A549 (cell line): ENCODE measurements at regions not wholly inside any gene's neighbourhood (a gene's known extent, or its start where the extent isn't known, plus 50 kb on each side); places are given as distances from the start of the nearest gene placed in this dataset.

Experiments used
- E2F6 ChIP-seq: IDR thresholded peaks from 2 replicates; pipeline ENCODE4 v1.6.1; 2012; ENCODE audit warnings: low read depth, borderline replicate concordance
- HMGXB4 ChIP-seq: fragments of 250-450 bp; sonication (Bioruptor Pico); IDR thresholded peaks from 2 replicates; pipeline ENCODE4 v1.5.0; 2021; ENCODE audit warnings: mild to moderate bottlenecking, moderate library complexity, borderline replicate concordance
- HOXA7 ChIP-seq: fragments of 250-450 bp; sonication (Bioruptor Pico); IDR thresholded peaks from 2 replicates; pipeline ENCODE4 v1.5.0; 2020; ENCODE audit warnings: mild to moderate bottlenecking, moderate library complexity
- JUN ChIP-seq, 2 experiments: fragments of >200 bp; sonication (Bioruptor Twin); formaldehyde crosslinking; IDR thresholded peaks; 2 replicates in 1 of 2; 3 replicates in 1 of 2; pipeline ENCODE4 v1.6.1; 2016 to 2017
- JUNB ChIP-seq: fragments of >200 bp; sonication (Bioruptor Twin); formaldehyde crosslinking; IDR thresholded peaks from 2 replicates; pipeline ENCODE4 v1.6.1; 2016
- MYC ChIP-seq: IDR thresholded peaks from 2 replicates; pipeline ENCODE4 v1.6.1; 2012; ENCODE audit warnings: mild to moderate bottlenecking, inconsistent platforms, low read length, improper control_type of control experiment, borderline replicate concordance
- POLR2A ChIP-seq: IDR thresholded peaks from 2 replicates; pipeline ENCODE4 v1.6.1; 2012; ENCODE audit warnings: mild to moderate bottlenecking, low read length
- POLR2AphosphoS2 ChIP-seq: conservative IDR thresholded peaks from 2 replicates; pipeline ENCODE4 v1.6.1; 2012; ENCODE audit warnings: low read length, improper control_type of control experiment, inconsistent platforms
- RAD21 ChIP-seq, 2 experiments: fragments of >200 bp in 1 of 2; sonication (Bioruptor Twin) in 1 of 2; formaldehyde crosslinking in 1 of 2; IDR thresholded peaks in 1 of 2; conservative IDR thresholded peaks in 1 of 2; 2 replicates in 1 of 2; 3 replicates in 1 of 2; pipeline ENCODE4 v1.6.1; 2012 to 2018; ENCODE audit warnings: inconsistent platforms in 1 of 2
- RCOR1 ChIP-seq: fragments of 150-350 bp; IDR thresholded peaks from 2 replicates; pipeline ENCODE4 v1.6.1; 2014; ENCODE audit warnings: antibody characterized with exemption, low read length, low read depth
- TP53 ChIP-seq: fragments of 250-450 bp; sonication (Bioruptor Pico); IDR thresholded peaks from 2 replicates; pipeline ENCODE4 v1.5.0; 2021; ENCODE audit warnings: mild to moderate bottlenecking, moderate library complexity
- TF ChIP-seq, protein P1 (sequence below): fragments of 200-600 bp; sonication (generic); IDR thresholded peaks from 2 replicates; pipeline ENCODE4 v1.6.1; 2016; ENCODE audit warnings: antibody characterized with exemption, mild to moderate bottlenecking, moderate library complexity
- TF ChIP-seq, protein P2 (sequence below): fragments of >200 bp; sonication (Bioruptor Twin); formaldehyde crosslinking; IDR thresholded peaks from 3 replicates; pipeline ENCODE4 v1.5.1; 2016

- TF ChIP-seq JUN (IDR thresholded peaks at IDR 0.05) = no peak
- TF ChIP-seq, protein P1, sequence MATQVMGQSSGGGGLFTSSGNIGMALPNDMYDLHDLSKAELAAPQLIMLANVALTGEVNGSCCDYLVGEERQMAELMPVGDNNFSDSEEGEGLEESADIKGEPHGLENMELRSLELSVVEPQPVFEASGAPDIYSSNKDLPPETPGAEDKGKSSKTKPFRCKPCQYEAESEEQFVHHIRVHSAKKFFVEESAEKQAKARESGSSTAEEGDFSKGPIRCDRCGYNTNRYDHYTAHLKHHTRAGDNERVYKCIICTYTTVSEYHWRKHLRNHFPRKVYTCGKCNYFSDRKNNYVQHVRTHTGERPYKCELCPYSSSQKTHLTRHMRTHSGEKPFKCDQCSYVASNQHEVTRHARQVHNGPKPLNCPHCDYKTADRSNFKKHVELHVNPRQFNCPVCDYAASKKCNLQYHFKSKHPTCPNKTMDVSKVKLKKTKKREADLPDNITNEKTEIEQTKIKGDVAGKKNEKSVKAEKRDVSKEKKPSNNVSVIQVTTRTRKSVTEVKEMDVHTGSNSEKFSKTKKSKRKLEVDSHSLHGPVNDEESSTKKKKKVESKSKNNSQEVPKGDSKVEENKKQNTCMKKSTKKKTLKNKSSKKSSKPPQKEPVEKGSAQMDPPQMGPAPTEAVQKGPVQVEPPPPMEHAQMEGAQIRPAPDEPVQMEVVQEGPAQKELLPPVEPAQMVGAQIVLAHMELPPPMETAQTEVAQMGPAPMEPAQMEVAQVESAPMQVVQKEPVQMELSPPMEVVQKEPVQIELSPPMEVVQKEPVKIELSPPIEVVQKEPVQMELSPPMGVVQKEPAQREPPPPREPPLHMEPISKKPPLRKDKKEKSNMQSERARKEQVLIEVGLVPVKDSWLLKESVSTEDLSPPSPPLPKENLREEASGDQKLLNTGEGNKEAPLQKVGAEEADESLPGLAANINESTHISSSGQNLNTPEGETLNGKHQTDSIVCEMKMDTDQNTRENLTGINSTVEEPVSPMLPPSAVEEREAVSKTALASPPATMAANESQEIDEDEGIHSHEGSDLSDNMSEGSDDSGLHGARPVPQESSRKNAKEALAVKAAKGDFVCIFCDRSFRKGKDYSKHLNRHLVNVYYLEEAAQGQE = no peak
- TF ChIP-seq, protein P2, sequence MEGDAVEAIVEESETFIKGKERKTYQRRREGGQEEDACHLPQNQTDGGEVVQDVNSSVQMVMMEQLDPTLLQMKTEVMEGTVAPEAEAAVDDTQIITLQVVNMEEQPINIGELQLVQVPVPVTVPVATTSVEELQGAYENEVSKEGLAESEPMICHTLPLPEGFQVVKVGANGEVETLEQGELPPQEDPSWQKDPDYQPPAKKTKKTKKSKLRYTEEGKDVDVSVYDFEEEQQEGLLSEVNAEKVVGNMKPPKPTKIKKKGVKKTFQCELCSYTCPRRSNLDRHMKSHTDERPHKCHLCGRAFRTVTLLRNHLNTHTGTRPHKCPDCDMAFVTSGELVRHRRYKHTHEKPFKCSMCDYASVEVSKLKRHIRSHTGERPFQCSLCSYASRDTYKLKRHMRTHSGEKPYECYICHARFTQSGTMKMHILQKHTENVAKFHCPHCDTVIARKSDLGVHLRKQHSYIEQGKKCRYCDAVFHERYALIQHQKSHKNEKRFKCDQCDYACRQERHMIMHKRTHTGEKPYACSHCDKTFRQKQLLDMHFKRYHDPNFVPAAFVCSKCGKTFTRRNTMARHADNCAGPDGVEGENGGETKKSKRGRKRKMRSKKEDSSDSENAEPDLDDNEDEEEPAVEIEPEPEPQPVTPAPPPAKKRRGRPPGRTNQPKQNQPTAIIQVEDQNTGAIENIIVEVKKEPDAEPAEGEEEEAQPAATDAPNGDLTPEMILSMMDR = no peak
- no peak for TF ChIP-seq RAD21 (conservative IDR thresholded peaks at IDR 0.05 in 1 of 2, IDR thresholded peaks at IDR 0.05 in 1 of 2)
- TF ChIP-seq HMGXB4 (CRISPR knock-in tag) = no peak
- TF ChIP-seq HOXA7 (CRISPR knock-in tag) = no peak
- no peak for TF ChIP-seq MYC
- no peak for TF ChIP-seq E2F6
- no peak for TF ChIP-seq TP53 (CRISPR knock-in tag)
- TF ChIP-seq POLR2A = no peak
- TF ChIP-seq RCOR1 = no peak
- TF ChIP-seq JUNB = no peak
- no peak for TF ChIP-seq POLR2AphosphoS2
Observed at GRCh38 chr4:23613782-23614181, 276.1 kb downstream of the PPARGC1A start.
